ENCODE measurements at regions not wholly inside any gene's neighbourhood (a gene's known extent, or its start where the extent isn't known, plus 50 kb on each side); places are given as distances from the start of the nearest gene placed in this dataset.

DNA sequence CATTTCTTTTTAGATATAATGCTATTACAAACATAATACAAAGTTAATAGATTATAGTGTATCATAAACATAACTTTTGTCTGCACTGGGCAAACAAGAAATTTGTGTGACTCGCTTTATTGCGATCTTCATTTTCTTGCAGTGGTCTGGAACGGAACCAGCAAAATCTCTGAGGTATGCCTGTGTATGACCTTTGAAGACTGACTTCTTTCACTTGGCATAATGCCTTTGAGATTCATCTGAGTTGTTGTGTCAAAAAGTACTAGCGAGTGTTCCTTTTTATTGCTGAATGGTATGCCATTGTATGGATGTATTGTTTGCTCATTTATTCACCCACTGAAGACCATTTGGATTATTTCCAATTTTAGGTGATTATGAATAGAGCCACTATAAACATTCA is 69.2 kb downstream of the TANC2 start:
- no peak overlapping the region for H3K27ac ChIP-seq (ENCODE audit: extremely low read depth, low read depth, low read length)
- H4K20me1 ChIP-seq (replicated peaks; ENCODE audit: control insufficient read depth, insufficient read depth, low read length) = no peaks in the 10 kb centered on the region
- no TSS peak for BruUV-seq (replicated peaks)
- no peaks in the 10 kb centered on the region for H3K36me3 ChIP-seq (ENCODE audit: control insufficient read depth, insufficient read depth, low read length)
- H3K4me3 ChIP-seq = no peak overlapping the region
- TF ChIP-seq BRD4 (IDR thresholded peaks at IDR 0.05) (no peak), ZNF274 (IDR thresholded peaks at IDR 0.05; ENCODE audit: borderline replicate concordance, low read depth, low read length) (no peak), TAF7 (tag; IDR thresholded peaks at IDR 0.05) (no peak), RFX1 (IDR thresholded peaks at IDR 0.05) (no peak)
- H3K79me2 ChIP-seq (ENCODE audit: control insufficient read depth, insufficient read depth, low read length) = no peaks in the 10 kb centered on the region
- no peaks in the 10 kb centered on the region for H3K27me3 ChIP-seq (ENCODE audit: control insufficient read depth in 2 of 2, insufficient read depth in 2 of 2, low read length in 2 of 2)
- in situ Hi-C loops (cut with MboI) = no loop called here
- DNase-seq (ENCODE audit: extremely low read depth in 1 of 4, low spot score in 3 of 4) (no peak), ATAC-seq (no peak), FAIRE-seq (no peak)
- intact Hi-C loops (cut with micrococcal nuclease) = no loop called here
- no peaks in the 10 kb centered on the region for H3K9me1 ChIP-seq (ENCODE audit: control insufficient read depth, insufficient read depth, low read length)
- H3K4me2 ChIP-seq (ENCODE audit: insufficient read depth, low read length) = no peak overlapping the region
- peaks cover 0 to 3% of the 10 kb centered on the region in 2 experiments; a peak in 2 of 5 replicates for H3K4me1 ChIP-seq (replicated peaks in 1 of 2; ENCODE audit: control insufficient read depth in 2 of 2, insufficient read depth in 2 of 2, low read length in 2 of 2)
- ChIA-PET POLR2A (no interaction called here), CTCF (ENCODE audit: low intra/inter-chr PET ratio) (no interaction called here)
- no peak overlapping the region for H2AFZ ChIP-seq (ENCODE audit: low read depth, low read length)
- no peaks in the 10 kb centered on the region for H3K9me3 ChIP-seq (replicated peaks; ENCODE audit: control insufficient read depth, insufficient read depth, low read depth, low read length)
- no peak overlapping the region for H3K9ac ChIP-seq (ENCODE audit: insufficient read depth in 1 of 2, low read depth in 2 of 2, low read length in 2 of 2)
- 57% methylated on average over 4 of the region's 4 CpGs for WGBS (ENCODE audit: insufficient coverage, low coverage, missing lambda C conversion rate)

DNA sequence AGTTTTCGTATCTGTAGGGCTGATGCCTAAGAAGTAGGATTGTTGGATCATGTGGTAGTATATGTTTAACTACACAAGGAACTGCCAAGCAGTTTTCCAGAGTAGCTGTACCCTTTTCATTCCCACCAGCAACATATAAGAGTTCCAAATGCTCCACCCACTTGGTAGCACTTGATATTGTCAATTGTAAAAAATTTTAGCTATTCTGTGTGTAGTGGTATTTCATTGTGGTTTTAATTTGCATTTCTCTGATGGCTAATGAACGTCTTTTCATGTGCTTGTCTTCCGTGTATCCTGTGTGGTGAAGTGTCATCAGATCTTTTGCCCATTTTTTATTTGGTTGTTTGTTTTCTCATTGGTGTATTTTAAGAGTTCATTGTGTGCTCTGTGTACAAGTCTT is 69.7 kb downstream of the TANC2 start:
- WGBS (ENCODE audit: insufficient coverage, low coverage, missing lambda C conversion rate) = 22% methylated on average over 3 of the region's 3 CpGs
- H3K4me2 ChIP-seq (ENCODE audit: insufficient read depth, low read length) = no peak overlapping the region
- ATAC-seq (no peak), DNase-seq (ENCODE audit: extremely low read depth in 1 of 4, low spot score in 3 of 4) (no peak), FAIRE-seq (no peak)
- H3K79me2 ChIP-seq (ENCODE audit: control insufficient read depth, insufficient read depth, low read length) = no peaks in the 10 kb centered on the region
- in situ Hi-C loops (cut with MboI) = no loop called here
- H3K9ac ChIP-seq (ENCODE audit: insufficient read depth in 1 of 2, low read depth in 2 of 2, low read length in 2 of 2) = no peak overlapping the region
- intact Hi-C loops (cut with micrococcal nuclease) = no loop called here
- BruUV-seq (replicated peaks) = no TSS peak
- ChIA-PET CTCF (ENCODE audit: low intra/inter-chr PET ratio) (no interaction called here), POLR2A (interaction anchor here (0.5 kb wide), 1 partner anchor 1174 kb away, joined by 3 read pairs; no protein-coding TSS in a partner anchor)
- H3K9me3 ChIP-seq (replicated peaks; ENCODE audit: control insufficient read depth, insufficient read depth, low read depth, low read length) = no peaks in the 10 kb centered on the region
- no peaks in the 10 kb centered on the region for H4K20me1 ChIP-seq (replicated peaks; ENCODE audit: control insufficient read depth, insufficient read depth, low read length)
- H3K27ac ChIP-seq (ENCODE audit: extremely low read depth, low read depth, low read length) = no peak overlapping the region
- H3K4me3 ChIP-seq = no peak overlapping the region
- no peak overlapping the region for H2AFZ ChIP-seq (ENCODE audit: low read depth, low read length)
- H3K27me3 ChIP-seq (ENCODE audit: control insufficient read depth in 2 of 2, insufficient read depth in 2 of 2, low read length in 2 of 2) = no peaks in the 10 kb centered on the region
- no peaks in the 10 kb centered on the region for H3K9me1 ChIP-seq (ENCODE audit: control insufficient read depth, insufficient read depth, low read length)
- H3K36me3 ChIP-seq (ENCODE audit: control insufficient read depth, insufficient read depth, low read length) = no peaks in the 10 kb centered on the region
- peaks cover 0 to 3% of the 10 kb centered on the region in 2 experiments; a peak in 2 of 5 replicates for H3K4me1 ChIP-seq (replicated peaks in 1 of 2; ENCODE audit: control insufficient read depth in 2 of 2, insufficient read depth in 2 of 2, low read length in 2 of 2)
- no peak for TF ChIP-seq ZKSCAN1 (IDR thresholded peaks at IDR 0.05; ENCODE audit: low read depth, low read length)
- TF ChIP-seq NFRKB (IDR thresholded peaks at IDR 0.05; ENCODE audit: low read depth) = no peak
- TF ChIP-seq, protein P1, sequence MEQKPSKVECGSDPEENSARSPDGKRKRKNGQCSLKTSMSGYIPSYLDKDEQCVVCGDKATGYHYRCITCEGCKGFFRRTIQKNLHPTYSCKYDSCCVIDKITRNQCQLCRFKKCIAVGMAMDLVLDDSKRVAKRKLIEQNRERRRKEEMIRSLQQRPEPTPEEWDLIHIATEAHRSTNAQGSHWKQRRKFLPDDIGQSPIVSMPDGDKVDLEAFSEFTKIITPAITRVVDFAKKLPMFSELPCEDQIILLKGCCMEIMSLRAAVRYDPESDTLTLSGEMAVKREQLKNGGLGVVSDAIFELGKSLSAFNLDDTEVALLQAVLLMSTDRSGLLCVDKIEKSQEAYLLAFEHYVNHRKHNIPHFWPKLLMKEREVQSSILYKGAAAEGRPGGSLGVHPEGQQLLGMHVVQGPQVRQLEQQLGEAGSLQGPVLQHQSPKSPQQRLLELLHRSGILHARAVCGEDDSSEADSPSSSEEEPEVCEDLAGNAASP (IDR thresholded peaks at IDR 0.05) = no peak
- no peak for TF ChIP-seq ZNF445 (CRISPR knock-in tag; IDR thresholded peaks at IDR 0.05; ENCODE audit: low read depth)
